K562 (cell line): ENCODE measurements at regions not wholly inside any gene's neighbourhood (a gene's known extent, or its start where the extent isn't known, plus 50 kb on each side); places are given as distances from the start of the nearest gene placed in this dataset.

Source experiments
- ATAC-seq: fragments of 200-7000 bp; cut with Tn5 transposase; 3 replicates; pipeline ENCODE4 v1.9.1; 2020; ENCODE audit warnings: moderate library complexity
- BruUV-seq: library from RNA; stranded (reverse); fragments of 400-500 nt; replicated peaks from 2 replicates; lab custom pipeline; 2021; lab: Mats Ljungman, UMichigan
- CTCF ChIA-PET: fragments of 300-600 bp; formaldehyde crosslinking; extraction: SDS; loops from one replicate; lab custom pipeline; 2021; ENCODE audit warnings: low intra/inter-chr PET ratio; lab: Yijun Ruan, JAX
- POLR2A ChIA-PET: fragments of 300-600, 350-650 bp; sonication (Branson Sonifier 250); formaldehyde crosslinking; extraction: SDS; loops from one replicate; lab custom pipeline; 2021; ENCODE audit warnings: antibody characterized with exemption, inconsistent platforms; lab: Yijun Ruan, JAX
- DNase-seq, 4 experiments: peaks; one replicate each; pipeline versions ENCODE4 v3.0.0 to v3.0.0-alpha.2; 2011 to 2018; ENCODE audit warnings: low spot score in 3 of 4, mixed read lengths in 3 of 4; ENCODE audit errors: extremely low read depth in 1 of 4
- FAIRE-seq: peaks from 2 replicates; lab custom pipeline; 2011; peaks lifted over from hg19 to GRCh38; lab: Jason Lieb, UNC
- H2AFZ ChIP-seq: 2 replicates; pipeline ENCODE4 v1.6.0; 2011; ENCODE audit warnings: low read depth, low read length, control low read depth, inconsistent platforms
- H3K27ac ChIP-seq: fragments of 200-600 bp; 3 replicates; pipeline ENCODE4 v1.8.0; 2011; ENCODE audit warnings: low read depth, mild to moderate bottlenecking, control low read depth, inconsistent platforms, low read length, moderate library complexity, mixed read lengths; ENCODE audit errors: extremely low read depth
- H3K27me3 ChIP-seq, 2 experiments: fragments of 300-600 bp in 1 of 2; 2 replicates in 1 of 2; 3 replicates in 1 of 2; pipeline versions ENCODE4 v1.6.0 to v1.8.0; 2011; ENCODE audit warnings: inconsistent platforms in 2 of 2, low read length in 2 of 2, mild to moderate bottlenecking in 1 of 2, mixed read lengths in 1 of 2, moderate library complexity in 1 of 2; ENCODE audit not compliant: control insufficient read depth in 2 of 2, insufficient read depth in 2 of 2
- H3K36me3 ChIP-seq: fragments of 300-600 bp; 3 replicates; pipeline ENCODE4 v1.8.0; 2011; ENCODE audit warnings: mild to moderate bottlenecking, low read length, inconsistent platforms; ENCODE audit not compliant: control insufficient read depth, insufficient read depth
- H3K4me1 ChIP-seq, 2 experiments: fragments of 200-600 bp in 1 of 2; replicated peaks in 1 of 2; 2 replicates in 1 of 2; 3 replicates in 1 of 2; pipeline versions ENCODE4 v1.5.1 to v1.8.0; 2011; ENCODE audit warnings: inconsistent platforms in 2 of 2, low read length in 2 of 2, mild to moderate bottlenecking in 1 of 2, mixed read lengths in 1 of 2, moderate library complexity in 1 of 2; ENCODE audit not compliant: control insufficient read depth in 2 of 2, insufficient read depth in 2 of 2
- H3K4me2 ChIP-seq: 2 replicates; pipeline ENCODE4 v1.6.1; 2011; ENCODE audit warnings: low read length, control low read depth, inconsistent platforms, mixed read lengths; ENCODE audit not compliant: insufficient read depth
- H3K4me3 ChIP-seq: fragments of 200-600 bp; sonication (generic), shearing (Covaris generic); 2 replicates; pipeline ENCODE4 v1.5.1; 2016; ENCODE audit warnings: control low read depth, inconsistent platforms
- H3K79me2 ChIP-seq: fragments of 200-600 bp; 3 replicates; pipeline ENCODE4 v1.8.0; 2011; ENCODE audit warnings: low read length, inconsistent platforms; ENCODE audit not compliant: control insufficient read depth, insufficient read depth
- H3K9ac ChIP-seq, 2 experiments: 2 replicates each; pipeline versions ENCODE4 v1.6.0 to v1.6.1; 2011; ENCODE audit warnings: low read depth in 2 of 2, low read length in 2 of 2, control low read depth in 1 of 2, inconsistent platforms in 1 of 2, mild to moderate bottlenecking in 1 of 2, mixed read lengths in 1 of 2; ENCODE audit not compliant: insufficient read depth in 1 of 2
- H3K9me1 ChIP-seq: one replicate; pipeline ENCODE4 v1.6.0; 2011; ENCODE audit warnings: inconsistent platforms, mild to moderate bottlenecking, low read length, moderate library complexity; ENCODE audit not compliant: control insufficient read depth, insufficient read depth
- H3K9me3 ChIP-seq: replicated peaks from 2 replicates; pipeline ENCODE4 v1.5.1; 2011; ENCODE audit warnings: low read depth, low read length, inconsistent platforms; ENCODE audit not compliant: control insufficient read depth, insufficient read depth
- H4K20me1 ChIP-seq: replicated peaks from 2 replicates; pipeline ENCODE4 v1.6.1; 2011; ENCODE audit warnings: low read length, inconsistent platforms, mixed read lengths; ENCODE audit not compliant: control insufficient read depth, insufficient read depth
- EP400 ChIP-seq: fragments of 450-650 bp; IDR thresholded peaks from 2 replicates; pipeline ENCODE4 v1.6.1; 2017; ENCODE audit warnings: antibody characterized with exemption, mild to moderate bottlenecking, moderate library complexity
- MCM7 ChIP-seq, 2 experiments: fragments of 450-650 bp; IDR thresholded peaks; 2 replicates each; pipeline ENCODE4 v1.6.1; 2016 to 2018
- MTA1 ChIP-seq: fragments of 450-650 bp; IDR thresholded peaks from 2 replicates; pipeline ENCODE4 v1.6.1; 2017; ENCODE audit warnings: borderline replicate concordance
- PREB ChIP-seq: sonication (generic); formaldehyde crosslinking; IDR thresholded peaks from 2 replicates; pipeline ENCODE4 v1.8.1; 2023; ENCODE audit warnings: mild to moderate bottlenecking, missing genetic modification reagents
- RBM15 ChIP-seq: fragments of 200-400 bp; formaldehyde crosslinking; IDR thresholded peaks from 2 replicates; pipeline ENCODE4 v1.6.1; 2018; ENCODE audit warnings: mild to moderate bottlenecking, low read length, moderate library complexity; ENCODE audit not compliant: insufficient read depth
- U2AF2 ChIP-seq: fragments of 200-400 bp; formaldehyde crosslinking; optimal IDR thresholded peaks from 2 replicates; pipeline ENCODE3; 2017; ENCODE audit warnings: low read depth, mild to moderate bottlenecking, low read length
- ZNF274 ChIP-seq: IDR thresholded peaks from 2 replicates; pipeline ENCODE4 v1.6.1; 2011; ENCODE audit warnings: low read depth, mild to moderate bottlenecking, low read length, moderate library complexity, borderline replicate concordance
- ZNF407 ChIP-seq: fragments of 450-650 bp; IDR thresholded peaks from 2 replicates; pipeline ENCODE4 v1.6.1; 2016; ENCODE audit warnings: low read depth
- WGBS: fragments of 100-300 bp; shearing (Covaris generic); methylation state at CpG from one replicate; pipeline ENCODE4 v1.1.6; 2016; ENCODE audit warnings: low coverage, mixed read lengths; ENCODE audit not compliant: insufficient coverage; ENCODE audit errors: missing lambda C conversion rate; 5-methylcytosine and 5-hydroxymethylcytosine counted together
- in situ Hi-C: fragments of 300-500 bp; cut with MboI; formaldehyde crosslinking; loops from 4 replicates; pipeline ENCODE4 v1.15.0; 2018; ENCODE audit warnings: inconsistent platforms, mixed read lengths
- intact Hi-C: fragments of 100-400 bp; cut with micrococcal nuclease; formaldehyde crosslinking; loops from 2 replicates; pipeline ENCODE4 v1.14.2; 2022

GRCh38 chr18:73888565-73888964, 259.1 kb downstream of the FBXO15 start:
- Histone ChIP-seq H4K20me1 (no peaks in the 10 kb centered on the region), H3K27me3 (no peaks in the 10 kb centered on the region; a peak in 1 of 5 replicates), H3K4me3 (no peak overlapping the region), H3K4me1 (no peaks in the 10 kb centered on the region), H3K79me2 (no peaks in the 10 kb centered on the region), H3K36me3 (no peaks in the 10 kb centered on the region), H3K9me3 (no peaks in the 10 kb centered on the region), H3K9ac (no peak overlapping the region), H3K27ac (no peak overlapping the region), H3K4me2 (no peak overlapping the region), H2AFZ (no peak overlapping the region), H3K9me1 (no peaks in the 10 kb centered on the region)
- in situ Hi-C loops (no loop called here), intact Hi-C loops (no loop called here)
- BruUV-seq: no TSS peak
- FAIRE-seq: no peak
- POLR2A ChIA-PET: no interaction called here
- no peak for DNase-seq
- TF ChIP-seq PREB (CRISPR knock-in tag): no peak
- no peak for TF ChIP-seq RBM15
- no peak for TF ChIP-seq EP400
- no peak for TF ChIP-seq ZNF274
- TF ChIP-seq U2AF2: no peak
- TF ChIP-seq MTA1: no peak
- no peak for TF ChIP-seq MCM7 (IDR thresholded peaks at IDR 0.05)
- TF ChIP-seq ZNF407: no peak
- CTCF ChIA-PET: no interaction called here
- ATAC-seq: no peak
- 0% methylated on average over 3 of the region's 6 CpGs for WGBS
